ENCODE measurements at regions not wholly inside any gene's neighbourhood (a gene's known extent, or its start where the extent isn't known, plus 50 kb on each side); places are given as distances from the start of the nearest gene placed in this dataset.

- TF ChIP-seq CTCF (IDR thresholded peaks at IDR 0.05) = no peak
- no peak for TF ChIP-seq POLR2A (IDR thresholded peaks at IDR 0.05)
- H3K27ac ChIP-seq = no peak overlapping the region
- no peaks in the 10 kb centered on the region for H3K27me3 ChIP-seq
- no peaks in the 10 kb centered on the region for H3K4me1 ChIP-seq
- WGBS, 2 donors = 68 to 74% methylated on average over 2 of the region's 2 CpGs
- no peaks in the 10 kb centered on the region for H3K9me3 ChIP-seq
- no peak overlapping the region for H3K4me3 ChIP-seq (replicated peaks in 1 of 3)
- H3K36me3 ChIP-seq = no peaks in the 10 kb centered on the region
- DNase-seq = no peak
- intact Hi-C loops (cut with DNase I) = no loop called here
Observed at GRCh38 chr7:51759985-51760384, 443.4 kb upstream of the COBL start.

- Histone ChIP-seq H3K27me3 (no peaks in the 10 kb centered on the region), H3K27ac (no peak overlapping the region), H3K4me3 (replicated peaks in 1 of 3) (no peak overlapping the region), H3K9me3 (no peaks in the 10 kb centered on the region), H3K4me1 (no peaks in the 10 kb centered on the region), H3K36me3 (no peaks in the 10 kb centered on the region)
- no peak for DNase-seq
- no peak for TF ChIP-seq CTCF (IDR thresholded peaks at IDR 0.05)
- TF ChIP-seq POLR2A (IDR thresholded peaks at IDR 0.05) = no peak
- intact Hi-C loops (cut with DNase I) = no loop called here
- 82 to 86% methylated on average over 6 of the region's 6 CpGs for WGBS, 2 donors
Observed at GRCh38 chr7:51757960-51758359, 441.4 kb upstream of the COBL start.

- no peaks in the 10 kb centered on the region for H3K9me3 ChIP-seq
- H3K36me3 ChIP-seq = no peaks in the 10 kb centered on the region
- H3K27ac ChIP-seq = no peak overlapping the region
- no peak overlapping the region for H3K4me3 ChIP-seq (replicated peaks in 1 of 3)
- no peak for DNase-seq
- intact Hi-C loops (cut with DNase I) = no loop called here
- H3K4me1 ChIP-seq = no peaks in the 10 kb centered on the region
- no peak for TF ChIP-seq POLR2A (IDR thresholded peaks at IDR 0.05)
- peak in 1 of 6 experiments; percentile 18 for TF ChIP-seq CTCF (IDR thresholded peaks at IDR 0.05)
- no peaks in the 10 kb centered on the region for H3K27me3 ChIP-seq
Observed at GRCh38 chr7:51732951-51733350, 416.3 kb upstream of the COBL start.

GRCh38 chr7:51732116-51732515 lies 415.5 kb upstream of the COBL start:
- H3K4me1 ChIP-seq = no peaks in the 10 kb centered on the region
- 50 to 51% methylated on average over 5 of the region's 5 CpGs for WGBS, 2 donors
- TF ChIP-seq POLR2A (IDR thresholded peaks at IDR 0.05) (no peak), CTCF (IDR thresholded peaks at IDR 0.05) (no peak)
- intact Hi-C loops (cut with DNase I) = no loop called here
- H3K9me3 ChIP-seq = no peaks in the 10 kb centered on the region
- DNase-seq = peak in 1 of 2 donors; percentile 2
- H3K27ac ChIP-seq = no peak overlapping the region
- H3K27me3 ChIP-seq = no peaks in the 10 kb centered on the region
- H3K4me3 ChIP-seq (replicated peaks in 1 of 3) = no peak overlapping the region
- H3K36me3 ChIP-seq = no peaks in the 10 kb centered on the region

- Histone ChIP-seq H3K4me1 (no peaks in the 10 kb centered on the region), H3K27ac (no peak overlapping the region), H3K36me3 (no peaks in the 10 kb centered on the region), H3K4me3 (replicated peaks in 1 of 3) (no peak overlapping the region), H3K9me3 (no peaks in the 10 kb centered on the region), H3K27me3 (no peaks in the 10 kb centered on the region)
- intact Hi-C loops (cut with DNase I) = no loop called here
- WGBS, 2 donors = 44 to 53% methylated on average over 4 of the region's 4 CpGs
- no peak for TF ChIP-seq POLR2A (IDR thresholded peaks at IDR 0.05)
- no peak for TF ChIP-seq CTCF (IDR thresholded peaks at IDR 0.05)
- DNase-seq = no peak
Observed at GRCh38 chr7:51731075-51731474, 414.5 kb upstream of the COBL start.

Measured in thyroid gland (tissue), 4 donors.